ENCODE measurements at regions not wholly inside any gene's neighbourhood (a gene's known extent, or its start where the extent isn't known, plus 50 kb on each side); places are given as distances from the start of the nearest gene placed in this dataset.
"Not testable (repeated sequence)": the region's sequence is repeated elsewhere in the genome, so short reads cannot be mapped to it uniquely, and the experiment has no call there.

DNA sequence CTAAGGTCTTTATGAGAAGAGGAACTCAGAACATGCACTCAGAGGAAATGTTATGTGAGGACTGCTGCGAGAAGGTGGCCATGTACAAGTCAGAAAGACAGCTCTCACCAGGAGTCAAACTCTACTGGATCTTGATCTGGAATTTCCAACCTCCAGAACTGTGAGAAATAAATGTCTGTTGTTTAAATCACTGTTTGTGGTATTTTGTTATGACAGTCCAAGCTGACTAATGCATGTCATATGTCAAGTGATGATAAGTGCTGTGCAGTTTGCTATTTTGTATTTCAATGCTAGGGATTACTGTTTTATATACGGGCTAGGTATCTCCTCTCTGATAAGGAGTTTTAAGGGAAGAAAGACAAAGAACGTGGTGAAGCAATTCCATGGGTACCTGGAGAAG is 162.3 kb downstream of the CPEB2 start:
- DNase-seq: no peak

GRCh38 chr4:15167743-15168142 is 165.5 kb downstream of the CPEB2 start:
- DNase-seq: no peak

- no peak for DNase-seq
Observed at GRCh38 chr4:15168759-15169158, 166.5 kb downstream of the CPEB2 start.

DNA sequence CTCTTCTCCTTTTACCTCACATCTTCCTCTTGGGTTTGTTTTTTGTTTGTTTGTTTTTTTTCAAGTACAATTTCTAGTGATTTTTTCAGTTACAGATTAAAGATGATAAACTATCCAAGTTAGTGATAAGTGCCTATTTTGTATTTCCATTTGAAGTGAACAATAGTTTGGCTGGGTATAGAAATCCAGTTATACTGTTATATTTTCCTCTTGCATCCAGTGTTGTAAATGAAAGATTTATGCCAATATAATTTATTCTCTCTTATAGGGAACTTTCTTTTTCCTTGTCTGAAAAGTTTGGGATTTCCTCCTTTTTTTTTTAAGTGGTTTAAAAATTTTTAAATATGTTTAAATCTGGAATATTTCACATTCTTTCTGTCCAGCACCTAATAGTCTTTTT is 169.4 kb downstream of the CPEB2 start:
- DNase-seq: no peak

DNA sequence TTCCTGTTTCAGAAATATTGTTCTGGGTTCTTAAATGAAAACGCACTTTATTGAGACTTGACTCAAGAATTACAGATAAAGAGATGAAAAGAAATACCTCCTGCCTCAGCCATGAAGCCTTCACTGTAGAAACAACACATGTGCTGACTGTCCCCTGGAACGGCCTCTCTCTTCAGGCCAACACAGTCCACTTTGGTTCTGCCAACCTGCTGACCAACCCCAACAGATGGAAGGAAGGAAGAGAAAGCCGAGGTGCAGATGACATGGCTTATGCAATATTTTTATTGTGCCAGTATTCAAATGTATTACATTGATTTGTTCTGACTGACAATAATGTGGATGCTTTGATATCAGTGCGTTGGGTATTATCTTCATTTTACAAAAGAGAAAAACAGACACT is 171.0 kb downstream of the CPEB2 start:
- DNase-seq: no peak

GRCh38 chr4:15174168-15174567 is 171.9 kb downstream of the CPEB2 start:
- DNase-seq: not testable (repeated sequence)

DNA sequence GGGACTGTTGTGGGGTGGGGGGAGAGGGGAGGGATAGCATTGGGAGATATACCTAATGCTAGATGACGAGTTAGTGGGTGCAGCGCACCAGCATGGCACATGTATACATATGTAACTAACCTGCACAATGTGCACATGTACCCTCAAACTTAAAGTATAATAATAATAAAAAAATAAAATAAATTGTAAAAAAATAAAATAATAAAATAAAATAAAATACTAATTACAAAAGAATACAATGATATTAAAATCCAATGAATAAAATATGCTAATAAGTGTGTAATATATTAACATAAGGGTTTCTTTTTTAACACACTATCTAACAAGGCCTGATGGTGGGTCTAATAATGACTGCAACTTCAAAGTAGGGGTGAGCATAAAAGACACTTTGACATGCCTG is 177.6 kb downstream of the CPEB2 start:
- not testable (repeated sequence) for DNase-seq

GRCh38 chr4:15182600-15183220 is 180.4 kb downstream of the CPEB2 start:
- DNase-seq: no peak

DNA sequence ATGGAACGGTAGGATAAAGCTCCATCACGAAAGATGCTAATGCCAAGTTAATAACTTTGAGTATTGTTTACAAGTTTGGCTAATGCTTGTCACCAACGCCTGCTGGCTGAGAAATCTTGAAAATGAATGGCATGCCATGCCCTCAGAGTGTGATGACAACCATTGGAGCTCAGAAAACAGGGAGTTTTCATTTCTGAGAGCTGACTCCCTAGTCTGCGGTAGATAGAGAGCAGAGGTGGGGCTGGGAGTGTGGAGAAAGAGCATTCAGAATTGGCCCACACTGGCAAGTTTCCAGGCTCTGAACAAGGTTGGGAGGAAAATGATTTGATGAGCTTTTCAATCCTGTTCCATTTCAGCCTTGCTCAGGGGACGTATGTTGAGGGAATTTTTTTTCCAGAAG is 183.9 kb downstream of the CPEB2 start:
- DNase-seq: no peak

- no peak for DNase-seq
Observed at GRCh38 chr4:15186806-15187205, 184.5 kb downstream of the CPEB2 start.

- no peak for DNase-seq
Observed at GRCh38 chr4:15188605-15189539, 186.6 kb downstream of the CPEB2 start.

DNA sequence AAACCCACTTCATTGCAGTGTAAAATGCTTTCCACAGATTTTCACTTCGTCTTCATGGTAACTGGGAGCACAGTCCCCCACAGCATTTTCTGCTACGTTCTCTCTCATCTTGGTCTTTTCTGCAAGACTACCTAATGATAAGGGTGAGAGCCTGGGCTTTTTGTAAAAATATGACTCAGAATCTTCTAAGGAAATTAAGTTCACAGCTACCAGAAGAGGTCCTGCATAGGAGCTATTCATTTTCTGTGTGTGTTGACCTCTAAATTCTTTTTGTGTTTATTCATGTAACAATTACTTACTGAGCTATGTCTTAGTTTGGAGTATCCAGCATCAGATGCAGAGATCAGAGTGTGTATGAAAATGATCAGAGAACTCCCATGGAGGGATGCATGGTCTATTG is 192.2 kb downstream of the CPEB2 start:
- DNase-seq: no peak

- no peak for DNase-seq
Observed at GRCh38 chr4:15197005-15197404, 194.7 kb downstream of the CPEB2 start.

DNA sequence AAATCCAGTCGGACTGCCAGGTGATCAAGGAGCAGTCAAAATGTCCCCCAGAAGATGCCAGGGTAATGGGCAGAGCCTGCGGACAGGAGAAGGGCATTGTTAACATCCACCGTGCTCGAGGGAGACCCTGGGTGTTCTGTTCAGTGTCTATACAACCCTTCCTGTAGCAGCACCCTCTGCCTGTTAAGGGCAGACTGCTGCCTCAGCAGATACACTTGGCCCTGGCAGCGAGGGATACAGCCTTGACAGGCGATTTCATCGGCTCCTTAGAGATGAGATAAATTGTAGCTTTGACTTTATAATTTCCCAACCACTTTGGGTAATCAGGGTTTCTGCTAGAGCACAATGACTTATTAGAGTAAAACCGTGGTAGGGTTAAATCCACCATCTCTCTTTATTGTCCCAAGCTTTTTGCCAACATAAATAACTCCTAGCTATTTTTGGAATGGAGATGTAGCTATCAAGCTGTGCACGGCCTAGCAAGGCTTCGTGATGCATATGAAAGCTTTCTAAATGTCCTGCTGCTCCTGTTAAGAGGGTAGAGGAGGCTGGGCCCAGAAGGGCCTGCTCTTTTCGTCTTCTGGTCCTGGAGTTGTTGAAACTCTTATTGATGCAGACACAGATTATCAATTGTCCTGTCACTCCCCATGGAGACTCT is 195.9 kb downstream of the CPEB2 start:
- no peak for DNase-seq

- DNase-seq: no peak
Observed at GRCh38 chr4:15201782-15202181, 199.5 kb downstream of the CPEB2 start.

GRCh38 chr4:15202481-15202880 is 200.2 kb downstream of the CPEB2 start:
- no peak for DNase-seq

DNA sequence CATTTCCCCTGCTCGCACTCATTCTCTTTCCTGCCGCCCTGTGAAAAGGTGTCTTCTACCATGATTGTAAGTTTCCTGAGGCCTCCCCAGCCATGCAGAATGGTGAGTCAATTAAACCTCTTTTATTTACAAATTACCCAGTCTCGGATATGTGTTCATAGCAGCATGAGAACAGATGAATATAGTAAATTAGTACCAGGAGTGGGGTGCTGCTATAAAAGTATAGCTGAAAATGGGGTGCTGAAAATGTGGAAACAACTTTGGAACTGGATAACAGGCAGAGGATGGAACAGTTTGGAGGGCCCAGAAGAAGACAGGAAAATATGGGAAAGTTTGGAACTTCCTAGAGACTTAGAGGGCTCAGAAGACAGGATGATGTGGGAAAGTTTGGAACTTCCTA is 204.2 kb downstream of the CPEB2 start:
- DNase-seq: not testable (repeated sequence)

DNA sequence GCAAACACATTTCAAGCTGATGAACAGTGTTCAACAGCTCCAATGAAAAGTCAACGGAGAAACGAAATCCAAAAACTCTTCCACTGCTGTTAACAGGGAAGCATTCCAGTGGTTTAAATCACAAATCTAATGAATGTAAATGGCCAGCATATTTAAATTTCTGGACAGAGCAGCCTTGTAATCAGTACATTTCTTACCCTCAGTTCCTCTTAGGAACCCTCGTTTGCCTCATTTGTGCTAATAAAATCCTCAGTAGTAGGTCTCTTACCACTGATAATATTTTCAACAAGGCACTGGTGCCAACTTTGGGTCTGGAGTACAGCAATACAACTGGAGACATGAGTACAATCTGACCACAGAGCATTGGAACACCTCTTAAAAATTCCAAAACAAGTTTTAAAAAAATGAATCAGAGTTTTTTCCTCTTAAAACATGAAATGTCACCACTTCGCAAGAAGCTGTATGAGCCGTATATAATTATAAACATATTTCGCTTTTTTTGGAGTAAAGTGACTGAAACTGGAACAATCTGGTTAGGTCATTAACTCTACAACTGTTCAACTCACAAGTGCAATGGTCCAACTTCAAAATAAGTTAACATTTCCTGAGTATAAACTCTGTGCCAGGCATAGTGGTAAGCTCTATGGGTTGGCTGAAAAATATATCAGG is 211.2 kb downstream of the CPEB2 start:
- DNase-seq: no peak

DNA sequence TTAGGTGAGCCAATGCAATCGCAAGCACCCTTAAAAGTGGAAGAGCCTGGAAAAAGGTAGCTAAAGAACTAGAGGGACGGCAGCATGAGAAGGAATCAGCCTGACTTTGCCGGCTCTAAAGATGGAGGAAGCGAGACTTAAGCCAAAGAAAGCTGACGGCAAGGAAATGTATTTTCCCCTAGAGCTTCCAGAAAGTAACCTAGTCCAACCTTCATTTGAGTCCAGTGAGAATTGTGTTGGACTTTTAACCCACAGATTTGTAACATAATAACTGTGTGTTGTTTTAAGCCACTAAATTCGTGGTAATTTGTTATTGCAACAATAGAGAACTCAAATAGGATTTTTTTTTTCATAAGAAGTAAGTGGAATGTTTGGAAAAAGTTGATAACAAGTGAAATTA is 212.7 kb upstream of the C1QTNF7 start:
- DNase-seq: no peak

DNA sequence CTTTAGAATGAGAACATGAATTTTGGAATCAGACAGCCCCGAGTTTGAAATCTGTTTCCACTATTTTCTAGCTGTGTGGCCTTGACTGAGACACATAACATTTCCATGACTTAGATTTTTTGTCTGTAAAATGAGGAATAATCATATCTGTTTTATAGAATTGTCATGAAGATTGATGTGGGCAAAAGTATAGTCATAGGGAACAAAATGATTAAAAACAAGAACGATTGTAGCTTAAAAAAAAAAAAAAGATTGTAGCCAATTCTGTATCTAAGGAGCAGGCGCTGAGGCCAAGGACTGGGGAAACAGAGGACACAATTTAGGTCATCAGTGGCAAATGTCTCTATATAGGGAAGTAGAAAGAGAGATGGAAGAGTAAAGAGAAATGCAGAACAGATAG is 201.6 kb upstream of the C1QTNF7 start:
- no peak for DNase-seq

DNA sequence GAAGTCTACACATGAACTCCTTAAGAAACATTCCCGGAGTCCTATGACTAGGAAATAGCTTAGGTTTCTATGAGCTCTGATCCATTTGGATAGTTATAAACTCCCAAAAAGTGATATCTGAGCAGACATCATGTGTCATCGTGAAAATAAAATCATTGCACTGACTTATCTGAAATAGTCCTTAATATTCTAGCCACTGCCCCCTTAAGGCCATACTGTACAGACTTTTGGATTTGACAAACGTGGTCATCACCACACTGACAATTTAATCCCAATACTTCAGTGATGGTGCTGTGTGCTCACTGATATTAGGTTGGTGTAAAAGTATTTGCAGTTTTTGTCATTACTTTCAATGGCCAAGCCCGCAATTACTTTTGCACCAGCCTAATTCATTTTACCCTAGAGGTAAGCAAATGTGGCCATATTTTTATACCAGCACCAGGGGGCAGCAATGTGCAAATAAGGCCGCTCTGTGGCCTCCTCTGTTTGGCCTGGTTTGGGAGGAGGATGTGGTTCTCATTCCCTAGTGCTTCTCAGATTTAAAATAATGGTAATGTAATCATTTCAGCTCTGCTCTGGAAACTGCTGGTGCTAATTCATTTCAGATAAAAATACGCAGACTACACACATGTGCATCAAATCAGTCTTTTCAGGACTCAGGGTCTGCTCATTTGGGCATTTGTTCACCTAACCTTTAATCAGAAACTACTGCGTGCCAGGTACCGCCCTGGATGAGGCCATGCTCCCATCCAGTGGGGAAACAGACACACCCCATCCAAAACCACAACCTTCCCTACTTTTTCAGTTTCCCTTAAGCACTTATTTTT is 196.4 kb upstream of the C1QTNF7 start:
- DNase-seq: peak; percentile 6
